ENCODE measurements at regions not wholly inside any gene's neighbourhood (a gene's known extent, or its start where the extent isn't known, plus 50 kb on each side); places are given as distances from the start of the nearest gene placed in this dataset.

GRCh38 chr17:77905266-77905665 lies 53.2 kb upstream of the TNRC6C start:
- no peak for DNase-seq (ENCODE audit: low read depth, low spot score)
- H3K4me3 ChIP-seq (ENCODE audit: low read depth, low read length) = no peak overlapping the region
- no peak for TF ChIP-seq CTCF (IDR thresholded peaks at IDR 0.05; ENCODE audit: insufficient read depth, low read length, missing control alignments)
- ChIA-PET POLR2A (interaction anchor here (0.7 kb wide), 1 partner anchor 362 kb away, joined by 3 read pairs; no protein-coding TSS in a partner anchor), CTCF (no interaction called here)

GRCh38 chr17:77905766-77906165 lies 52.7 kb upstream of the TNRC6C start:
- no peak for DNase-seq (ENCODE audit: low read depth, low spot score)
- CTCF ChIA-PET = no interaction called here
- TF ChIP-seq CTCF (IDR thresholded peaks at IDR 0.05; ENCODE audit: insufficient read depth, low read length, missing control alignments) = no peak
- POLR2A ChIA-PET = interaction anchor here (0.7 kb wide), 1 partner anchor 362 kb away, joined by 3 read pairs; no protein-coding TSS in a partner anchor
- no peak overlapping the region for H3K4me3 ChIP-seq (ENCODE audit: low read depth, low read length)

- no peak overlapping the region for H3K4me3 ChIP-seq (ENCODE audit: low read depth, low read length)
- no peak for TF ChIP-seq CTCF (IDR thresholded peaks at IDR 0.05; ENCODE audit: insufficient read depth, low read length, missing control alignments)
- ChIA-PET CTCF (no interaction called here), POLR2A (no interaction called here)
- no peak for DNase-seq (ENCODE audit: low read depth, low spot score)
Observed at GRCh38 chr17:77906377-77906871, 52.1 kb upstream of the TNRC6C start.

GRCh38 chr17:77907497-77908461 lies 50.7 kb upstream of the TNRC6C start:
- no peak overlapping the region for H3K4me3 ChIP-seq (ENCODE audit: low read depth, low read length)
- ChIA-PET CTCF (no interaction called here), POLR2A (no interaction called here)
- TF ChIP-seq CTCF (IDR thresholded peaks at IDR 0.05; ENCODE audit: insufficient read depth, low read length, missing control alignments) = no peak
- no peak for DNase-seq (ENCODE audit: low read depth, low spot score)

GRCh38 chr17:77908501-77908900 lies 50.0 kb upstream of the TNRC6C start:
- CTCF ChIA-PET = no interaction called here
- no peak for DNase-seq (ENCODE audit: low read depth, low spot score)
- POLR2A ChIA-PET = no interaction called here
- no peak overlapping the region for H3K4me3 ChIP-seq (ENCODE audit: low read depth, low read length)
- TF ChIP-seq CTCF (IDR thresholded peaks at IDR 0.05; ENCODE audit: insufficient read depth, low read length, missing control alignments) = no peak

Data from AG04449 (cell line).